Osteocyte (in vitro differentiated cells): ENCODE measurements at regions not wholly inside any gene's neighbourhood (a gene's known extent, or its start where the extent isn't known, plus 50 kb on each side); places are given as distances from the start of the nearest gene placed in this dataset.

Experiments
- DNase-seq: peaks from one replicate; pipeline ENCODE4 v3.0.0; 2021; ENCODE audit warnings: mixed read lengths; ENCODE audit not compliant: unreplicated experiment; ENCODE audit errors: extremely low spot score
- H3K27ac Mint-ChIP-seq: one replicate; pipeline ENCODE4 v1.8.0; 2021; ENCODE audit warnings: mild to moderate bottlenecking, mixed read lengths; ENCODE audit not compliant: unreplicated experiment
- H3K27me3 Mint-ChIP-seq: one replicate; pipeline ENCODE4 v1.8.0; 2021; ENCODE audit warnings: mixed read lengths; ENCODE audit not compliant: unreplicated experiment
- H3K36me3 Mint-ChIP-seq: one replicate; pipeline ENCODE4 v1.8.0; 2021; ENCODE audit warnings: mixed read lengths; ENCODE audit not compliant: unreplicated experiment
- H3K4me1 Mint-ChIP-seq: one replicate; pipeline ENCODE4 v1.8.0; 2021; ENCODE audit warnings: mixed read lengths; ENCODE audit not compliant: unreplicated experiment
- H3K4me3 Mint-ChIP-seq: one replicate; pipeline ENCODE4 v1.8.0; 2021; ENCODE audit warnings: mild to moderate bottlenecking, moderate library complexity, mixed read lengths; ENCODE audit not compliant: unreplicated experiment
- H3K9me3 Mint-ChIP-seq: one replicate; pipeline ENCODE4 v1.8.0; 2021; ENCODE audit warnings: mixed read lengths; ENCODE audit not compliant: unreplicated experiment
- TF ChIP-seq, protein P1 (sequence below): fragments of 200-600 bp; sonication (generic); IDR thresholded peaks from 2 replicates; pipeline ENCODE4 v1.5.0; 2021; ENCODE audit warnings: antibody characterized with exemption, mild to moderate bottlenecking, moderate library complexity

DNA sequence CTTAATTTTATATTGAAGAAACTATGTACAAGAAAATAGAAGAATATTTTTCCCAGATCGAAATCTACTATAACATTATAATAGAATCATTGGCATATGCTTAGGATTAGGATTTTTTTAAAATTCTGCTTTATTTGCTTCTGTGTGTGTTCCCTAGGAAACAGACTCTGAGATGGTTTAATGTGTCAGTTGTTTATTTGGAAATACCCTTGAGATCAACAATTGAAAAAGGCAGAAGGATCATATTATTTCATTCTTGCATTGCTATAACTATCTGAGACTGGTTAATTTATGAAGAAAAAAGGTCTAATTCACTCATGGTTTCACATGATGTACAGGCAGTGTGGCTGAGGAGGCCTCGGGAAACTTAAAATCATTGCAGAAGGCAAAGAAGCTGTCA lies 622.6 kb downstream of the PRR16 start:
- Mint-ChIP-seq H3K4me1 (peaks cover 8% of the 10 kb centered on the region), H3K9me3 (no peaks in the 10 kb centered on the region), H3K36me3 (no peaks in the 10 kb centered on the region)

DNA sequence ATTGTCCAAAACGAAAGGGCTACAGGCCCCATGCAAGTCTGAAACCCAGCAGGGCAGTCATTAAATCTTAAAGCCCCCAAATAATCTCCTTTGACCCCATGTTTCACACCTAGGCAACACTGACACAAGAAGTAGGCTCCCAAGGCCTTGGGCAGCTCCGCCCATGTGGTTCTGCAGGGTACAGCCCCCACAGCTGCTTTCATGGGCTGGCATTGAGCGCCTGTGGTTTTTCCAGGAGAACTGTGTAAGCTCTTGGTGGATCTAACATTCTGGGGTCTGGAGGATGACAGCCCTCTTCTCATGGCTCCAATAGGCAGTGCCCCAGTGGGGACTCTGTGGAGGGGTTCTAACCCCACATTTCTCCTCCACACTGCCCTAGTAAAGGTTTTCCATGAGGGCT lies 623.5 kb downstream of the PRR16 start:
- Mint-ChIP-seq H3K4me3 (no peak overlapping the region), H3K27ac (no peak overlapping the region), H3K36me3 (no peaks in the 10 kb centered on the region), H3K4me1 (peaks cover 8% of the 10 kb centered on the region), H3K9me3 (no peaks in the 10 kb centered on the region), H3K27me3 (no peaks in the 10 kb centered on the region)
- no peak for DNase-seq
- TF ChIP-seq, protein P1, sequence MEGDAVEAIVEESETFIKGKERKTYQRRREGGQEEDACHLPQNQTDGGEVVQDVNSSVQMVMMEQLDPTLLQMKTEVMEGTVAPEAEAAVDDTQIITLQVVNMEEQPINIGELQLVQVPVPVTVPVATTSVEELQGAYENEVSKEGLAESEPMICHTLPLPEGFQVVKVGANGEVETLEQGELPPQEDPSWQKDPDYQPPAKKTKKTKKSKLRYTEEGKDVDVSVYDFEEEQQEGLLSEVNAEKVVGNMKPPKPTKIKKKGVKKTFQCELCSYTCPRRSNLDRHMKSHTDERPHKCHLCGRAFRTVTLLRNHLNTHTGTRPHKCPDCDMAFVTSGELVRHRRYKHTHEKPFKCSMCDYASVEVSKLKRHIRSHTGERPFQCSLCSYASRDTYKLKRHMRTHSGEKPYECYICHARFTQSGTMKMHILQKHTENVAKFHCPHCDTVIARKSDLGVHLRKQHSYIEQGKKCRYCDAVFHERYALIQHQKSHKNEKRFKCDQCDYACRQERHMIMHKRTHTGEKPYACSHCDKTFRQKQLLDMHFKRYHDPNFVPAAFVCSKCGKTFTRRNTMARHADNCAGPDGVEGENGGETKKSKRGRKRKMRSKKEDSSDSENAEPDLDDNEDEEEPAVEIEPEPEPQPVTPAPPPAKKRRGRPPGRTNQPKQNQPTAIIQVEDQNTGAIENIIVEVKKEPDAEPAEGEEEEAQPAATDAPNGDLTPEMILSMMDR, result no peak

More for the DNA sequence above, 622.6 kb downstream of the PRR16 start:
- DNase-seq, result no peak
- no peak overlapping the region for H3K4me3 Mint-ChIP-seq
- TF ChIP-seq, protein P1, result no peak
- H3K27me3 Mint-ChIP-seq, result no peaks in the 10 kb centered on the region
- H3K27ac Mint-ChIP-seq, result no peak overlapping the region

DNA sequence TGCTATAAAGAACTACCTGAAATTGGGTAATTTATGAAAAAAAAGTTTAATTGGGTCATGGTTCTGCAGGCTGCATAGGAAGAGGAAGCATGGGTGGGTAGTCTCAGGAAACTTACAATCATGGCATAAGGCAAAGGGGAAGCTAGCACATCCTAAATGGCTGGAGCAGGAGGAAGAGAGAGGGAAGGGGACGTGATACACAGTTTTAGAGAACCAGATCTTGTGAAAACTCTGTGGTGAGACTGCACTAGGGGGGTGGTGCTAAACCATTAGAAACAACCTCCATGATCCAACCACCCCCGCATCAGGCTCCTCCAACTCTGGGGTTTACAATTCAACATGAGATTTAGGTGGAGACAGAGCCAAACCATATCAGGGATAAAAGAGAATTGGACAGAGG lies 624.2 kb downstream of the PRR16 start:
- Mint-ChIP-seq H3K4me3 (no peak overlapping the region), H3K27ac (no peak overlapping the region)

DNA sequence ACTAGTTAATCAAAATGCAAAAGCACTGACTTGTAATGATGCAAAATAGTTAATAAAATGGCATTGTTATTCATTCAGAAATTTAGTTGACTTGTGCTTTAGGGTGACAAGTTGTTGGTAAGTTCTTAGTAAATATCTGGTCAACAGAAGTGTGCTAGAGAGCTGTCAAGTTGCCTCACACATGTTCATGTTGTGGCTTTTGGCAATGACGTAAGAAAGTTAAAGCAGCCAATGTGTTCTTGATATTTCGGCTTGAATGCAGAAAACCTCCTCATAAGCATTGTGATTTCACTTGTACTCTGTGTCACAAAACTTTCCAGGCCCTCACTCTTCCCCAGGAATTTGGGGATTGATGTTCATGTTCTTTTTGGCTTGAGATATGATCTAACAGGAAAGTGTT lies 626.7 kb downstream of the PRR16 start:
- no peaks in the 10 kb centered on the region for H3K9me3 Mint-ChIP-seq
- no peaks in the 10 kb centered on the region for H3K27me3 Mint-ChIP-seq
- no peak for DNase-seq
- no peaks in the 10 kb centered on the region for H3K36me3 Mint-ChIP-seq
- H3K27ac Mint-ChIP-seq, result no peak overlapping the region
- TF ChIP-seq, protein P1, result no peak
- peaks cover 8% of the 10 kb centered on the region for H3K4me1 Mint-ChIP-seq
- H3K4me3 Mint-ChIP-seq, result no peak overlapping the region

More for the DNA sequence above, 624.2 kb downstream of the PRR16 start:
- TF ChIP-seq, protein P1, result no peak
- no peaks in the 10 kb centered on the region for H3K9me3 Mint-ChIP-seq
- no peak for DNase-seq
- H3K4me1 Mint-ChIP-seq, result peaks cover 8% of the 10 kb centered on the region
- H3K27me3 Mint-ChIP-seq, result no peaks in the 10 kb centered on the region
- H3K36me3 Mint-ChIP-seq, result no peaks in the 10 kb centered on the region

DNA sequence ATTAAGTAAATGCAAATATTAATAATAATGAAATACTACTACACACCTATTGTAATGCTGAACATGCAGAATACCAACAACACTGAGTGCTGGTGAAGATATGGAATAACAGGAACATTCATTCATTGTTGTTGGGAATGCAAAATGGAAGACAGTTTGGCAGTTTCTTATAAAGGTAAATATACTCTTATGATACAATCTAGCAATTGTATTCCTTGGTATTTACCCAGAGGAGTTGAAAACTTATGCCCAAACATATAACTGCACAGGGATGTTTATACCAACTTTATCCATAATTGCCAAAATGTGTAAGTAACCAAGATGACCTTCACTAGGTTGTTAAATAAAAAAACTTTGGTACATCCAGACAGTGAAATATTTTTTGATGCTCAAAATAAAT lies 636.8 kb downstream of the PRR16 start:
- H3K27ac Mint-ChIP-seq, result no peak overlapping the region
- no peak overlapping the region for H3K4me3 Mint-ChIP-seq

More for the DNA sequence above, 636.8 kb downstream of the PRR16 start:
- H3K36me3 Mint-ChIP-seq, result no peaks in the 10 kb centered on the region
- no peaks in the 10 kb centered on the region for H3K4me1 Mint-ChIP-seq
- TF ChIP-seq, protein P1, result no peak
- peaks cover 2% of the 10 kb centered on the region for H3K27me3 Mint-ChIP-seq
- no peaks in the 10 kb centered on the region for H3K9me3 Mint-ChIP-seq
- DNase-seq, result no peak
